Esophagus squamous epithelium (tissue), 4 donors: ENCODE measurements at regions not wholly inside any gene's neighbourhood (a gene's known extent, or its start where the extent isn't known, plus 50 kb on each side); places are given as distances from the start of the nearest gene placed in this dataset.

Source experiments
- POLR2A ChIP-seq, 4 donors: fragments of 450-650 bp; IDR thresholded peaks; one replicate each; pipeline ENCODE4 v1.6.1; 2017; ENCODE audit warnings: antibody characterized with exemption in 4 of 4, mild to moderate bottlenecking in 4 of 4, moderate library complexity in 3 of 4
- TF ChIP-seq, protein P1 (sequence below), 6 experiments: fragments of 450-650 bp in 4 of 6; fragments of 200-600 bp in 2 of 6; sonication (generic) in 2 of 6; IDR thresholded peaks; one replicate each; pipeline ENCODE4 v1.5.1; 2016 to 2019; ENCODE audit warnings: antibody characterized with exemption in 6 of 6, mild to moderate bottlenecking in 4 of 6, moderate library complexity in 4 of 6

DNA sequence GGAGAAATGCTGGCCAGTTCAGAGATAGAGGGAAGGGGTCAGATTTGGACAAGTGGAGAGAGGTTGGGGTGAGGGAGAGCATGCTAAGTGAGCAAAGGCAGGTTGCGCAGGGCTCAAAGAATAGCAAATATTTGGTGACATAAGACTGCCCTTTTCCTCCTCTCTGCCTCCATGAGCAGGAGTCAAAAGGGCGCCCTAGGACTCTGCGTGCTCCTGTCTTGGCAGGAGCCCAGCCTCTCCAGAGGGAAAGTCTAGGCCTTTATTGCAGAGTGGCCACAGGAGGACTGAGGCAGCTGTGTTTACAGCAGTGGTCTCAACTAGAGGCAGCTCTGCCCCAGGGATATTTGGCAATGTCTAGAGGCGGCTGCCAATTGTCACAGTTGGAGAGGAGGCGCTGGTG is 165.6 kb downstream of the FAM43A start:
- no peak for TF ChIP-seq POLR2A (IDR thresholded peaks at IDR 0.05)
- TF ChIP-seq, protein P1, sequence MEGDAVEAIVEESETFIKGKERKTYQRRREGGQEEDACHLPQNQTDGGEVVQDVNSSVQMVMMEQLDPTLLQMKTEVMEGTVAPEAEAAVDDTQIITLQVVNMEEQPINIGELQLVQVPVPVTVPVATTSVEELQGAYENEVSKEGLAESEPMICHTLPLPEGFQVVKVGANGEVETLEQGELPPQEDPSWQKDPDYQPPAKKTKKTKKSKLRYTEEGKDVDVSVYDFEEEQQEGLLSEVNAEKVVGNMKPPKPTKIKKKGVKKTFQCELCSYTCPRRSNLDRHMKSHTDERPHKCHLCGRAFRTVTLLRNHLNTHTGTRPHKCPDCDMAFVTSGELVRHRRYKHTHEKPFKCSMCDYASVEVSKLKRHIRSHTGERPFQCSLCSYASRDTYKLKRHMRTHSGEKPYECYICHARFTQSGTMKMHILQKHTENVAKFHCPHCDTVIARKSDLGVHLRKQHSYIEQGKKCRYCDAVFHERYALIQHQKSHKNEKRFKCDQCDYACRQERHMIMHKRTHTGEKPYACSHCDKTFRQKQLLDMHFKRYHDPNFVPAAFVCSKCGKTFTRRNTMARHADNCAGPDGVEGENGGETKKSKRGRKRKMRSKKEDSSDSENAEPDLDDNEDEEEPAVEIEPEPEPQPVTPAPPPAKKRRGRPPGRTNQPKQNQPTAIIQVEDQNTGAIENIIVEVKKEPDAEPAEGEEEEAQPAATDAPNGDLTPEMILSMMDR (IDR thresholded peaks at IDR 0.05) = no peak
